ENCODE measurements at regions not wholly inside any gene's neighbourhood (a gene's known extent, or its start where the extent isn't known, plus 50 kb on each side); places are given as distances from the start of the nearest gene placed in this dataset.

DNA sequence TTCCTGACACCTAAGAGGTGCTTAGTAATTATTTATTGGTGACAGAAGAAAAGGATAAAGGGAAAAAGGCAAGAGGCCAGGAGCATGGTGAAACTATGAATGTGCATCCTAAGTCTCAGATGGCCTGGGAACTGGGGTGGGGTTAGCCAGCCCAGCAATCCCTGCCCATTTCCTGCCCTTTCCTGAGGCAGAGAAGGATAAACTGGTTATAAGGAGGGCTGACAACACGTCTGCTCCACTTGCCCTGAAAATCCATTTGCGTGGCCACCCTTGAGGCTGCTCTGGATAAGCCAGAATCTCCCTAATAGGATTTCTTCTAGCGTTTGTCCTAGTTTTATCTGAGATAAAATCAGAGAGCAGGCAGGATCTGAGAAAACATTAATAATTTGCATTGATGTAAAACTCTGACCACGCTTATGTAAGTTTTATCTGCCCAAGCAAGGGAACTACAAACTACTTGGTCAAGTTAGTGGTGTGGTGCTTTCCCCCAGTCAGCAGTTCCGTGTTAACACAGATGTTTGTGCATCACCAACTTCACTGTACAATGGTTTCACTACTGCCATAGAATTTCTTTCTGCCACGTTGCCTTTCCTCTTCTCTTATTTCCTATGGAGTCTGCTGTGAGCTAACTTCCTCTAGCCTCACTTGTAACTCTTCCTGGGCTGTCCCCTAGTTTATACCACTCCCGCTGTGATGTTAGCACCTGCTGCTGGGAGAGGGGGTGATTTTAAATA lies 392.7 kb downstream of the RPS29 start:
- no peak overlapping the region for H3K27ac ChIP-seq (ENCODE audit: low read length in 2 of 2)
- CTCF ChIA-PET: no interaction called here
- H3K36me3 ChIP-seq (replicated peaks in 1 of 2; ENCODE audit: control extremely low read depth in 1 of 2, control insufficient read depth in 1 of 2, extremely low read depth in 1 of 2, insufficient read depth in 2 of 2, low read length in 1 of 2): no peaks in the 10 kb centered on the region
- H3K27ac Mint-ChIP-seq: peak overlapping the region; percentile 62
- H3K9ac ChIP-seq (ENCODE audit: low read length): no peak overlapping the region
- peak overlapping the region; percentile 31 for H3K4me2 ChIP-seq (replicated peaks; ENCODE audit: low read depth, low read length, poor library complexity, severe bottlenecking)
- no peak overlapping the region for H3K4me3 ChIP-seq (ENCODE audit: control extremely low read depth in 1 of 5, extremely low read depth in 1 of 5, insufficient read depth in 1 of 5, low read depth in 2 of 5, low read length in 4 of 5)
- peaks cover 0 to 2% (median 0%) of the 10 kb centered on the region in 4 experiments for H3K27me3 ChIP-seq (replicated peaks in 1 of 4; ENCODE audit: control extremely low read depth in 1 of 4, control insufficient read depth in 3 of 4, insufficient read depth in 4 of 4, low read length in 3 of 4)
- H2AFZ ChIP-seq (ENCODE audit: insufficient read depth, low read depth, low read length, poor library complexity, severe bottlenecking): no peak overlapping the region
- H3K4me3 Mint-ChIP-seq: peak overlapping the region; percentile 18
- POLR2A ChIA-PET: no interaction called here
- intact Hi-C loops (cut with micrococcal nuclease): no loop called here
- H3K9me3 Mint-ChIP-seq (ENCODE audit: insufficient read depth): no peaks in the 10 kb centered on the region
- H4K20me1 ChIP-seq (ENCODE audit: control insufficient read depth, insufficient read depth, low read length, poor library complexity, severe bottlenecking): no peaks in the 10 kb centered on the region
- peaks cover 12 to 14% of the 10 kb centered on the region in 2 donors for H3K4me1 ChIP-seq (ENCODE audit: control insufficient read depth in 2 of 2, insufficient read depth in 2 of 2, low read length in 2 of 2)
- peaks cover 2% of the 10 kb centered on the region for H3K27me3 Mint-ChIP-seq
- TF ChIP-seq CTCF (IDR thresholded peaks at IDR 0.05) (no peak), EZH2 (IDR thresholded peaks at IDR 0.05; ENCODE audit: borderline replicate concordance, insufficient read depth, low read depth, low read length, poor library complexity, severe bottlenecking) (no peak)
- H3K9me3 ChIP-seq (ENCODE audit: control extremely low read depth in 1 of 3, control insufficient read depth in 2 of 3, insufficient read depth in 1 of 3, low read length in 2 of 3): no peaks in the 10 kb centered on the region
- WGBS (ENCODE audit: insufficient coverage): 45% methylated on average over 3 of the region's 7 CpGs
- ATAC-seq (ENCODE audit: low read depth) (peak; percentile 90), DNase-seq (peak; percentile 63)
- H3K79me2 ChIP-seq (ENCODE audit: control insufficient read depth, insufficient read depth, low read length): no peaks in the 10 kb centered on the region
- peaks cover 16% of the 10 kb centered on the region for H3K4me1 Mint-ChIP-seq

- Mint-ChIP-seq H3K4me3 (no peak overlapping the region), H3K4me1 (peaks cover 16% of the 10 kb centered on the region), H3K27ac (no peak overlapping the region), H3K9me3 (ENCODE audit: insufficient read depth) (no peaks in the 10 kb centered on the region), H3K27me3 (no peaks in the 10 kb centered on the region)
- DNase-seq (no peak), ATAC-seq (ENCODE audit: low read depth) (no peak)
- no peak overlapping the region for H3K4me3 ChIP-seq (ENCODE audit: control extremely low read depth in 1 of 5, extremely low read depth in 1 of 5, insufficient read depth in 1 of 5, low read depth in 2 of 5, low read length in 4 of 5)
- H3K9me3 ChIP-seq (ENCODE audit: control extremely low read depth in 1 of 3, control insufficient read depth in 2 of 3, insufficient read depth in 1 of 3, low read length in 2 of 3): no peaks in the 10 kb centered on the region
- H2AFZ ChIP-seq (ENCODE audit: insufficient read depth, low read depth, low read length, poor library complexity, severe bottlenecking): no peak overlapping the region
- WGBS (ENCODE audit: insufficient coverage): 86% methylated on average over 1 of the region's 5 CpGs
- intact Hi-C loops (cut with micrococcal nuclease): no loop called here
- H3K36me3 ChIP-seq (replicated peaks in 1 of 2; ENCODE audit: control extremely low read depth in 1 of 2, control insufficient read depth in 1 of 2, extremely low read depth in 1 of 2, insufficient read depth in 2 of 2, low read length in 1 of 2): no peaks in the 10 kb centered on the region
- H3K79me2 ChIP-seq (ENCODE audit: control insufficient read depth, insufficient read depth, low read length): no peaks in the 10 kb centered on the region
- no peak overlapping the region for H3K27ac ChIP-seq (ENCODE audit: low read length in 2 of 2)
- no peak overlapping the region for H3K9ac ChIP-seq (ENCODE audit: low read length)
- no peaks in the 10 kb centered on the region for H4K20me1 ChIP-seq (ENCODE audit: control insufficient read depth, insufficient read depth, low read length, poor library complexity, severe bottlenecking)
- no peak for TF ChIP-seq CTCF (IDR thresholded peaks at IDR 0.05)
- no peak for TF ChIP-seq EZH2 (IDR thresholded peaks at IDR 0.05; ENCODE audit: borderline replicate concordance, insufficient read depth, low read depth, low read length, poor library complexity, severe bottlenecking)
- no peak overlapping the region for H3K4me2 ChIP-seq (replicated peaks; ENCODE audit: low read depth, low read length, poor library complexity, severe bottlenecking)
- ChIA-PET CTCF (no interaction called here), POLR2A (no interaction called here)
- H3K4me1 ChIP-seq (ENCODE audit: control insufficient read depth in 2 of 2, insufficient read depth in 2 of 2, low read length in 2 of 2): peaks cover 12 to 14% of the 10 kb centered on the region in 2 donors
- H3K27me3 ChIP-seq (replicated peaks in 1 of 4; ENCODE audit: control extremely low read depth in 1 of 4, control insufficient read depth in 3 of 4, insufficient read depth in 4 of 4, low read length in 3 of 4): peaks cover 0 to 11% (median 2%) of the 10 kb centered on the region in 4 experiments
Measured at GRCh38 chr14:49191380-49191779, 394.8 kb downstream of the RPS29 start.
